ENCODE measurements at regions not wholly inside any gene's neighbourhood (a gene's known extent, or its start where the extent isn't known, plus 50 kb on each side); places are given as distances from the start of the nearest gene placed in this dataset.

GRCh38 chr3:70433091-70433490 is 120.7 kb upstream of the MDFIC2 start:
- Histone ChIP-seq H3K4me2 (no peak overlapping the region), H3K36me3 (replicated peaks in 1 of 2; ENCODE audit: control insufficient read depth in 1 of 2, insufficient read depth in 2 of 2, low read length in 1 of 2) (no peaks in the 10 kb centered on the region), H3K9me3 (no peaks in the 10 kb centered on the region), H3K4me1 (ENCODE audit: control insufficient read depth in 1 of 2, insufficient read depth in 2 of 2, low read depth in 1 of 2, low read length in 1 of 2) (no peaks in the 10 kb centered on the region), H3K79me2 (ENCODE audit: insufficient read depth) (no peaks in the 10 kb centered on the region), H3K4me3 (ENCODE audit: low read depth in 2 of 2, low read length in 1 of 2) (no peak overlapping the region), H3K27ac (ENCODE audit: low read depth in 2 of 2, low read length in 1 of 2) (no peak overlapping the region), H3K9me2 (0 out of 2 replicates have a peak, but pooled peaks cover 2% of the 10 kb centered on the region), H3K9ac (no peak overlapping the region), H4K20me1 (ENCODE audit: insufficient read depth) (no peaks in the 10 kb centered on the region), H2AFZ (ENCODE audit: low read depth) (no peak overlapping the region), H3F3A (replicated peaks; ENCODE audit: insufficient read depth) (no peaks in the 10 kb centered on the region), H3K27me3 (ENCODE audit: insufficient read depth) (no peaks in the 10 kb centered on the region)
- ChIA-PET POLR2A (no interaction called here), CTCF (interaction anchor here (1.1 to 2.3 kb wide), 2 partner anchors 10 to 75 kb away, joined by 3 to 6 read pairs; no protein-coding TSS in a partner anchor)
- TF ChIP-seq MXI1 (IDR thresholded peaks at IDR 0.05; ENCODE audit: low read depth, low read length), result no peak
- no peak for TF ChIP-seq RXRA (IDR thresholded peaks at IDR 0.05; ENCODE audit: borderline replicate concordance, low read depth)
- no peak for TF ChIP-seq SMC3 (IDR thresholded peaks at IDR 0.05; ENCODE audit: low read depth, low read length)
- TF ChIP-seq, protein P1, sequence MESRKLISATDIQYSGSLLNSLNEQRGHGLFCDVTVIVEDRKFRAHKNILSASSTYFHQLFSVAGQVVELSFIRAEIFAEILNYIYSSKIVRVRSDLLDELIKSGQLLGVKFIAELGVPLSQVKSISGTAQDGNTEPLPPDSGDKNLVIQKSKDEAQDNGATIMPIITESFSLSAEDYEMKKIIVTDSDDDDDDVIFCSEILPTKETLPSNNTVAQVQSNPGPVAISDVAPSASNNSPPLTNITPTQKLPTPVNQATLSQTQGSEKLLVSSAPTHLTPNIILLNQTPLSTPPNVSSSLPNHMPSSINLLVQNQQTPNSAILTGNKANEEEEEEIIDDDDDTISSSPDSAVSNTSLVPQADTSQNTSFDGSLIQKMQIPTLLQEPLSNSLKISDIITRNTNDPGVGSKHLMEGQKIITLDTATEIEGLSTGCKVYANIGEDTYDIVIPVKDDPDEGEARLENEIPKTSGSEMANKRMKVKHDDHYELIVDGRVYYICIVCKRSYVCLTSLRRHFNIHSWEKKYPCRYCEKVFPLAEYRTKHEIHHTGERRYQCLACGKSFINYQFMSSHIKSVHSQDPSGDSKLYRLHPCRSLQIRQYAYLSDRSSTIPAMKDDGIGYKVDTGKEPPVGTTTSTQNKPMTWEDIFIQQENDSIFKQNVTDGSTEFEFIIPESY (IDR thresholded peaks at IDR 0.05; ENCODE audit: borderline replicate concordance, low read depth), result no peak
- no peak for TF ChIP-seq CHD2 (IDR thresholded peaks at IDR 0.05; ENCODE audit: low read length, partially characterized antibody)
- TF ChIP-seq, protein P2, sequence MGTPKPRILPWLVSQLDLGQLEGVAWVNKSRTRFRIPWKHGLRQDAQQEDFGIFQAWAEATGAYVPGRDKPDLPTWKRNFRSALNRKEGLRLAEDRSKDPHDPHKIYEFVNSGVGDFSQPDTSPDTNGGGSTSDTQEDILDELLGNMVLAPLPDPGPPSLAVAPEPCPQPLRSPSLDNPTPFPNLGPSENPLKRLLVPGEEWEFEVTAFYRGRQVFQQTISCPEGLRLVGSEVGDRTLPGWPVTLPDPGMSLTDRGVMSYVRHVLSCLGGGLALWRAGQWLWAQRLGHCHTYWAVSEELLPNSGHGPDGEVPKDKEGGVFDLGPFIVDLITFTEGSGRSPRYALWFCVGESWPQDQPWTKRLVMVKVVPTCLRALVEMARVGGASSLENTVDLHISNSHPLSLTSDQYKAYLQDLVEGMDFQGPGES (IDR thresholded peaks at IDR 0.05; ENCODE audit: low read depth, low read length), result no peak
- no peak for TF ChIP-seq TCF12 (IDR thresholded peaks at IDR 0.05)
- no peak for TF ChIP-seq MAX (IDR thresholded peaks at IDR 0.05; ENCODE audit: low read depth)
- TF ChIP-seq RFX5 (IDR thresholded peaks at IDR 0.05; ENCODE audit: low read length), result no peak
- TF ChIP-seq EZH2phosphoT487 (IDR thresholded peaks at IDR 0.05; ENCODE audit: borderline replicate concordance, low read depth), result no peak
- no peak for TF ChIP-seq NFIC (IDR thresholded peaks at IDR 0.05; ENCODE audit: borderline replicate concordance)
- TF ChIP-seq TAF1 (IDR thresholded peaks at IDR 0.05; ENCODE audit: borderline replicate concordance, low read depth, low read length), result no peak
- no peak for TF ChIP-seq RAD21 (IDR thresholded peaks at IDR 0.05; ENCODE audit: low read length)
- TF ChIP-seq MEF2A (IDR thresholded peaks at IDR 0.05; ENCODE audit: borderline replicate concordance, low read depth), result no peak
- DNase-seq, result no peak
- WGBS (ENCODE audit: low lambda C conversion rate), result 40% methylated on average over 1 of the region's 1 CpG

DNA sequence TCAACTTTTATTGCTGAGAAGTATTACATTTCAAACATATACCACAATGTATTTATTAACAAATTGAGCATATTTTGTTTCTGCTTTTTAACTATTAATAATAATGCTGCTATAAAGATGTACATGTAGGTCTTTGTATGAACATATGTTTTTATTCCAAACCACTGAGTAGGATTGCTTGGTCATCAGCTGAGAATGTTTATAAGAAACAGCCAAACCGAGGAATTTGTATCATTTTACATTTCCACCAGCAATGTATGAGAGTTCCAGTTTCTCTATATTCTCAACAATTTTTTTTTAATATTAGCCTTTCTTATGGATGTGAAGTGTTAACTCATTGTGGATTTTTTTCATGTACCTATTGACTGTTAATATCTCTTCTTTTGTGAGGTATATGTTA is 119.5 kb upstream of the MDFIC2 start:
- H3K27ac ChIP-seq (ENCODE audit: low read depth in 2 of 2, low read length in 1 of 2), result no peak overlapping the region
- 0 out of 2 replicates have a peak, but pooled peaks cover 2% of the 10 kb centered on the region for H3K9me2 ChIP-seq
- H3K4me1 ChIP-seq (ENCODE audit: control insufficient read depth in 1 of 2, insufficient read depth in 2 of 2, low read depth in 1 of 2, low read length in 1 of 2), result no peaks in the 10 kb centered on the region
- no peaks in the 10 kb centered on the region for H3K9me3 ChIP-seq
- no peaks in the 10 kb centered on the region for H3F3A ChIP-seq (replicated peaks; ENCODE audit: insufficient read depth)
- CTCF ChIA-PET, result interaction anchor here (1.4 to 2.3 kb wide), 2 partner anchors 11 to 18 kb away, joined by 3 to 6 read pairs; no protein-coding TSS in a partner anchor
- 11% methylated on average over 1 of the region's 1 CpG for WGBS (ENCODE audit: low lambda C conversion rate)
- no peaks in the 10 kb centered on the region for H4K20me1 ChIP-seq (ENCODE audit: insufficient read depth)
- POLR2A ChIA-PET, result no interaction called here
- no peak overlapping the region for H3K4me3 ChIP-seq (ENCODE audit: low read depth in 2 of 2, low read length in 1 of 2)
- no peaks in the 10 kb centered on the region for H3K79me2 ChIP-seq (ENCODE audit: insufficient read depth)
- H3K36me3 ChIP-seq (replicated peaks in 1 of 2; ENCODE audit: control insufficient read depth in 1 of 2, insufficient read depth in 2 of 2, low read length in 1 of 2), result no peaks in the 10 kb centered on the region
- no peaks in the 10 kb centered on the region for H3K27me3 ChIP-seq (ENCODE audit: insufficient read depth)
- TF ChIP-seq USF2 (IDR thresholded peaks at IDR 0.05; ENCODE audit: borderline replicate concordance, low read depth, low read length), result no peak
- no peak for TF ChIP-seq POLR2AphosphoS5 (IDR thresholded peaks at IDR 0.05; ENCODE audit: low read depth, low read length)
- no peak for TF ChIP-seq GABPA (IDR thresholded peaks at IDR 0.05; ENCODE audit: low read depth)
- TF ChIP-seq RCOR1 (IDR thresholded peaks at IDR 0.05; ENCODE audit: low read length), result no peak
- TF ChIP-seq ELF1 (IDR thresholded peaks at IDR 0.05), result no peak
- no peak for TF ChIP-seq RXRA (IDR thresholded peaks at IDR 0.05; ENCODE audit: borderline replicate concordance, low read depth)
- TF ChIP-seq TCF12 (IDR thresholded peaks at IDR 0.05), result no peak
- no peak for TF ChIP-seq SIN3A (IDR thresholded peaks at IDR 0.05; ENCODE audit: borderline replicate concordance, low read depth, low read length)
- TF ChIP-seq TAF1 (IDR thresholded peaks at IDR 0.05; ENCODE audit: borderline replicate concordance, low read depth, low read length), result no peak
- no peak for TF ChIP-seq FOSL2 (IDR thresholded peaks at IDR 0.05; ENCODE audit: borderline replicate concordance, low read depth)
- no peak for TF ChIP-seq MXI1 (IDR thresholded peaks at IDR 0.05; ENCODE audit: low read depth, low read length)
- TF ChIP-seq, protein P2 (IDR thresholded peaks at IDR 0.05; ENCODE audit: low read depth, low read length), result no peak
- TF ChIP-seq CHD2 (IDR thresholded peaks at IDR 0.05; ENCODE audit: low read length, partially characterized antibody), result no peak
- no peak for TF ChIP-seq GATA2 (CRISPR knock-in tag; IDR thresholded peaks at IDR 0.05)
- H3K9ac ChIP-seq, result no peak overlapping the region
- no peak overlapping the region for H3K4me2 ChIP-seq
- DNase-seq, result no peak
- H2AFZ ChIP-seq (ENCODE audit: low read depth), result no peak overlapping the region
